Neural progenitor cell (in vitro differentiated cells): ENCODE measurements at regions not wholly inside any gene's neighbourhood (a gene's known extent, or its start where the extent isn't known, plus 50 kb on each side); places are given as distances from the start of the nearest gene placed in this dataset.

Experiments
- DNase-seq: peaks from one replicate; pipeline ENCODE4 v3.0.0-alpha.2; 2016; ENCODE audit warnings: low spot score
- H2AFZ ChIP-seq: fragments of 200-600 bp; sonication (generic); replicated peaks from 2 replicates; pipeline ENCODE4 v1.6.1; 2016; ENCODE audit warnings: antibody characterized with exemption
- H3F3A ChIP-seq: fragments of 200-600 bp; sonication (generic); 2 replicates; pipeline ENCODE4 v1.6.1; 2016; ENCODE audit warnings: antibody characterized with exemption, low read depth
- H3K27ac ChIP-seq: fragments of 200-600 bp; sonication (generic); 2 replicates; pipeline ENCODE4 v1.5.1; 2016; ENCODE audit warnings: mild to moderate bottlenecking
- H3K27me3 ChIP-seq: fragments of 200-600 bp; sonication (generic); 2 replicates; pipeline ENCODE4 v1.6.1; 2016; ENCODE audit warnings: mild to moderate bottlenecking, moderate library complexity
- H3K36me3 ChIP-seq: fragments of 200-600 bp; sonication (generic); 2 replicates; pipeline ENCODE4 v1.5.1; 2016
- H3K4me1 ChIP-seq: fragments of 200-600 bp; sonication (generic); 2 replicates; pipeline ENCODE4 v1.6.1; 2016; ENCODE audit warnings: mixed run types
- H3K4me2 ChIP-seq: fragments of 200-600 bp; sonication (generic); 2 replicates; pipeline ENCODE4 v1.6.1; 2016
- H3K4me3 ChIP-seq: fragments of 200-600 bp; sonication (generic); 2 replicates; pipeline ENCODE4 v1.5.1; 2016
- H3K79me2 ChIP-seq: fragments of 200-600 bp; sonication (generic); 2 replicates; pipeline ENCODE4 v1.6.1; 2016; ENCODE audit warnings: low read depth
- H3K9ac ChIP-seq: fragments of 200-600 bp; sonication (generic); 2 replicates; pipeline ENCODE4 v1.6.1; 2016
- H3K9me3 ChIP-seq: fragments of 200-600 bp; sonication (generic); 2 replicates; pipeline ENCODE4 v1.5.1; 2016; ENCODE audit warnings: low read depth
- H4K20me1 ChIP-seq: fragments of 200-600 bp; sonication (generic); 2 replicates; pipeline ENCODE4 v1.6.1; 2016; ENCODE audit warnings: low read depth
- H3K27ac Mint-ChIP-seq: 3 replicates; pipeline ENCODE4 v1.8.0; 2021; ENCODE audit warnings: mixed read lengths
- H3K27me3 Mint-ChIP-seq: 2 replicates; pipeline ENCODE4 v1.8.0; 2022; ENCODE audit warnings: low read depth, mild to moderate bottlenecking, inconsistent platforms, moderate library complexity, mixed read lengths; ENCODE audit not compliant: insufficient read depth
- H3K36me3 Mint-ChIP-seq: 3 replicates; pipeline ENCODE4 v1.8.0; 2021; ENCODE audit warnings: mixed read lengths
- H3K4me1 Mint-ChIP-seq: 3 replicates; pipeline ENCODE4 v1.8.0; 2021; ENCODE audit warnings: mixed read lengths
- H3K4me3 Mint-ChIP-seq: 3 replicates; pipeline ENCODE4 v1.8.0; 2021; ENCODE audit warnings: mild to moderate bottlenecking, moderate library complexity, mixed read lengths
- H3K9me3 Mint-ChIP-seq: 3 replicates; pipeline ENCODE4 v1.8.0; 2020; ENCODE audit warnings: mixed read lengths
- EZH2 ChIP-seq: fragments of 200-600 bp; sonication (generic); IDR thresholded peaks from 2 replicates; pipeline ENCODE4 v1.6.1; 2017; ENCODE audit warnings: antibody characterized with exemption, mild to moderate bottlenecking, moderate library complexity
- EZH2phosphoT487 ChIP-seq: fragments of 200-600 bp; sonication (generic); IDR thresholded peaks from 2 replicates; pipeline ENCODE4 v1.6.1; 2017; ENCODE audit warnings: antibody characterized with exemption
- TF ChIP-seq, protein P1 (sequence below): fragments of 200-600 bp; sonication (generic); IDR thresholded peaks from 2 replicates; pipeline ENCODE4 v1.5.1; 2017; ENCODE audit warnings: antibody characterized with exemption, mild to moderate bottlenecking

GRCh38 chr4:107541511-107541910, 178.5 kb downstream of the PAPSS1 start:
- Histone ChIP-seq H3K9me3 (no peaks in the 10 kb centered on the region), H2AFZ (peak overlapping the region; percentile 44), H3K36me3 (no peaks in the 10 kb centered on the region), H3K27ac (no peak overlapping the region), H3F3A (no peaks in the 10 kb centered on the region), H4K20me1 (no peaks in the 10 kb centered on the region), H3K4me2 (no peak overlapping the region), H3K9ac (no peak overlapping the region), H3K27me3 (no peaks in the 10 kb centered on the region), H3K4me1 (no peaks in the 10 kb centered on the region), H3K79me2 (no peaks in the 10 kb centered on the region), H3K4me3 (no peak overlapping the region)
- H3K36me3 Mint-ChIP-seq: no peaks in the 10 kb centered on the region
- peaks cover 2% of the 10 kb centered on the region for H3K27me3 Mint-ChIP-seq
- H3K4me1 Mint-ChIP-seq: peaks cover 6% of the 10 kb centered on the region
- H3K9me3 Mint-ChIP-seq: no peaks in the 10 kb centered on the region
- TF ChIP-seq EZH2phosphoT487: no peak
- no peak for TF ChIP-seq EZH2
- TF ChIP-seq, protein P1, sequence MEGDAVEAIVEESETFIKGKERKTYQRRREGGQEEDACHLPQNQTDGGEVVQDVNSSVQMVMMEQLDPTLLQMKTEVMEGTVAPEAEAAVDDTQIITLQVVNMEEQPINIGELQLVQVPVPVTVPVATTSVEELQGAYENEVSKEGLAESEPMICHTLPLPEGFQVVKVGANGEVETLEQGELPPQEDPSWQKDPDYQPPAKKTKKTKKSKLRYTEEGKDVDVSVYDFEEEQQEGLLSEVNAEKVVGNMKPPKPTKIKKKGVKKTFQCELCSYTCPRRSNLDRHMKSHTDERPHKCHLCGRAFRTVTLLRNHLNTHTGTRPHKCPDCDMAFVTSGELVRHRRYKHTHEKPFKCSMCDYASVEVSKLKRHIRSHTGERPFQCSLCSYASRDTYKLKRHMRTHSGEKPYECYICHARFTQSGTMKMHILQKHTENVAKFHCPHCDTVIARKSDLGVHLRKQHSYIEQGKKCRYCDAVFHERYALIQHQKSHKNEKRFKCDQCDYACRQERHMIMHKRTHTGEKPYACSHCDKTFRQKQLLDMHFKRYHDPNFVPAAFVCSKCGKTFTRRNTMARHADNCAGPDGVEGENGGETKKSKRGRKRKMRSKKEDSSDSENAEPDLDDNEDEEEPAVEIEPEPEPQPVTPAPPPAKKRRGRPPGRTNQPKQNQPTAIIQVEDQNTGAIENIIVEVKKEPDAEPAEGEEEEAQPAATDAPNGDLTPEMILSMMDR: no peak
- no peak overlapping the region for H3K4me3 Mint-ChIP-seq
- no peak overlapping the region for H3K27ac Mint-ChIP-seq
- no peak for DNase-seq

DNA sequence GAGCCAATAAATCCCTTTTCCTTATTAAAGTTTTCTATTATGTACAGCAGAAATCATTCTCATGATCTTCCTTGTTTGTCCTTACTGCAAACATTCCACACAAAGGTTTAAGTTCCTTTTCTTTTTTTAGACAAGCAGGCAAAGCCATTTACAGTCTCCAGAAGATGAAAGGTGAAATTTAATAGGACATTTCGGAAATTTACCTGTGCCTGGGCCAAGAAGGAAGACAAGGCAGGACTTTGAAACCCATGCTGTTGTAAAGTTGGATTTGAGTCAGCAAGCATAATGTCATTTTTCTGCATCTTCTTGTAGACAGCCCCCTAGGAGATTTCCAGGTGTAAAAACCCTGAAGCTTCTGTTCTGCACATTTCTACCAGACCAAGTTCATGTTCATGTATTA, 188.1 kb downstream of the PAPSS1 start:
- Mint-ChIP-seq H3K27me3 (no peaks in the 10 kb centered on the region), H3K27ac (no peak overlapping the region), H3K36me3 (no peaks in the 10 kb centered on the region), H3K4me3 (no peak overlapping the region), H3K9me3 (no peaks in the 10 kb centered on the region), H3K4me1 (peaks cover 5% of the 10 kb centered on the region)
- no peak overlapping the region for H3K4me2 ChIP-seq
- no peak overlapping the region for H3K27ac ChIP-seq
- no peaks in the 10 kb centered on the region for H4K20me1 ChIP-seq
- H3F3A ChIP-seq: no peaks in the 10 kb centered on the region
- H3K4me3 ChIP-seq: no peak overlapping the region
- no peak overlapping the region for H3K9ac ChIP-seq
- H3K4me1 ChIP-seq: no peaks in the 10 kb centered on the region
- no peaks in the 10 kb centered on the region for H3K36me3 ChIP-seq
- no peak for TF ChIP-seq EZH2
- TF ChIP-seq, protein P1: no peak
- TF ChIP-seq EZH2phosphoT487: no peak
- no peaks in the 10 kb centered on the region for H3K27me3 ChIP-seq
- no peaks in the 10 kb centered on the region for H3K79me2 ChIP-seq
- H2AFZ ChIP-seq: no peak overlapping the region
- no peaks in the 10 kb centered on the region for H3K9me3 ChIP-seq
- DNase-seq: no peak

- Mint-ChIP-seq H3K27ac (no peak overlapping the region), H3K27me3 (no peaks in the 10 kb centered on the region), H3K4me3 (no peak overlapping the region), H3K36me3 (no peaks in the 10 kb centered on the region), H3K4me1 (no peaks in the 10 kb centered on the region), H3K9me3 (peaks cover 6% of the 10 kb centered on the region)
- Histone ChIP-seq H3K9me3 (no peaks in the 10 kb centered on the region), H3K27me3 (no peaks in the 10 kb centered on the region), H3K4me3 (no peak overlapping the region), H3K9ac (no peak overlapping the region), H3K4me2 (no peak overlapping the region), H3K27ac (no peak overlapping the region), H4K20me1 (no peaks in the 10 kb centered on the region), H2AFZ (no peak overlapping the region), H3K79me2 (no peaks in the 10 kb centered on the region), H3K4me1 (no peaks in the 10 kb centered on the region), H3F3A (no peaks in the 10 kb centered on the region), H3K36me3 (no peaks in the 10 kb centered on the region)
- DNase-seq: no peak
- TF ChIP-seq EZH2phosphoT487: no peak
Observed at GRCh38 chr4:107520368-107520767, 199.7 kb downstream of the PAPSS1 start.

DNA sequence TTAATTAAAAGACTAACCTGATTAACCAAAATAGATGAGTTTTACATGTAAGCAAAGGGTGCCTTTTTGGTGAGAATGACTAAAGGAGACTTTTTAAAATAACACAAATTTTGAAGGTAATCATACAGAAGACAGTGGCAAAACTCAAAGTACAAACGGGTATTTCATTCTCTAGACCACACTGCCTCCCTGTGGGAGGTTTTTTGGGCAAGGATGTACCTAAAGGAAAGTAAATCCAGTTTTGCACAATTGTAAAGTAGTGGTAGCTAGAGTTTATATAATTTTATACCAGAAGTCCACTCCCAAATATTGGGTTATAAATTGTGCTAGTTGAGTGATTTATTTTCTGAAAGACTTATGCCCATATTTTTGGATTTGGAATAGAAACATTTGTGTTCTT, 201.0 kb downstream of the PAPSS1 start:
- no peak overlapping the region for H3K27ac ChIP-seq
- TF ChIP-seq EZH2 (no peak), EZH2phosphoT487 (no peak)
- TF ChIP-seq, protein P1: peak; percentile 67
- Mint-ChIP-seq H3K9me3 (peaks cover 10% of the 10 kb centered on the region), H3K27me3 (no peaks in the 10 kb centered on the region), H3K36me3 (no peaks in the 10 kb centered on the region), H3K4me1 (no peaks in the 10 kb centered on the region), H3K27ac (no peak overlapping the region), H3K4me3 (no peak overlapping the region)
- H3K9ac ChIP-seq: no peak overlapping the region
- no peaks in the 10 kb centered on the region for H3K9me3 ChIP-seq
- H3K4me1 ChIP-seq: no peaks in the 10 kb centered on the region
- no peaks in the 10 kb centered on the region for H3K27me3 ChIP-seq
- no peaks in the 10 kb centered on the region for H3K36me3 ChIP-seq
- H3F3A ChIP-seq: no peaks in the 10 kb centered on the region
- no peak overlapping the region for H2AFZ ChIP-seq
- no peaks in the 10 kb centered on the region for H3K79me2 ChIP-seq
- H4K20me1 ChIP-seq: no peaks in the 10 kb centered on the region
- DNase-seq: peak; percentile 47
- no peak overlapping the region for H3K4me3 ChIP-seq
- no peak overlapping the region for H3K4me2 ChIP-seq
